ENCODE measurements at regions not wholly inside any gene's neighbourhood (a gene's known extent, or its start where the extent isn't known, plus 50 kb on each side); places are given as distances from the start of the nearest gene placed in this dataset.
"Not testable (repeated sequence)": the region's sequence is repeated elsewhere in the genome, so short reads cannot be mapped to it uniquely, and the experiment has no call there.

GRCh38 chr11:81960443-81960842 is 773.2 kb downstream of the FAM181B start:
- no peaks in the 10 kb centered on the region for H3K9me3 ChIP-seq (ENCODE audit: low read length)
- H3K4me3 ChIP-seq (ENCODE audit: low read depth, low read length, poor library complexity, severe bottlenecking): no peak overlapping the region
- intact Hi-C loops (cut with micrococcal nuclease; ENCODE audit: unreplicated experiment): loop anchor here (5.0 kb wide), 2 partner anchors 173 to 303 kb away; no protein-coding TSS in a partner anchor
- H4K20me1 ChIP-seq (ENCODE audit: insufficient read depth, low read length): no peaks in the 10 kb centered on the region
- H3K9me2 ChIP-seq (ENCODE audit: insufficient read depth, low read length): no peaks in the 10 kb centered on the region
- no TSS peak for BruUV-seq (replicated peaks)
- no peak overlapping the region for H3K4me2 ChIP-seq (ENCODE audit: low read length)
- H3K36me3 ChIP-seq (ENCODE audit: insufficient read depth, low read length): no peaks in the 10 kb centered on the region
- ChIA-PET POLR2A (no interaction called here), CTCF (ENCODE audit: unreplicated experiment) (no interaction called here)
- TF ChIP-seq EZH2phosphoT487 (IDR thresholded peaks at IDR 0.05; ENCODE audit: borderline replicate concordance, low read depth, low read length): no peak
- TF ChIP-seq CTCF (conservative IDR thresholded peaks at IDR 0.05; ENCODE audit: low read length): no peak
- H3K27ac ChIP-seq (ENCODE audit: low read depth, low read length, poor library complexity, severe bottlenecking): no peak overlapping the region
- H2AFZ ChIP-seq (ENCODE audit: low read length): no peak overlapping the region
- H3K4me1 ChIP-seq (ENCODE audit: insufficient read depth, low read length, poor library complexity, severe bottlenecking): no peaks in the 10 kb centered on the region
- DNase-seq (ENCODE audit: low spot score): no peak
- no peaks in the 10 kb centered on the region for H3K79me2 ChIP-seq (ENCODE audit: insufficient read depth, low read depth, low read length)

- POLR2A ChIA-PET: interaction anchor here (0.6 to 0.7 kb wide), 2 partner anchors 84 to 1273 kb away, joined by 3 read pairs; no protein-coding TSS in a partner anchor
- Histone ChIP-seq H3K36me3 (ENCODE audit: insufficient read depth, low read length) (no peaks in the 10 kb centered on the region), H3K9me2 (ENCODE audit: insufficient read depth, low read length) (no peaks in the 10 kb centered on the region), H3K79me2 (ENCODE audit: insufficient read depth, low read depth, low read length) (no peaks in the 10 kb centered on the region), H4K20me1 (ENCODE audit: insufficient read depth, low read length) (no peaks in the 10 kb centered on the region), H3K27ac (ENCODE audit: low read depth, low read length, poor library complexity, severe bottlenecking) (no peak overlapping the region), H3K4me3 (ENCODE audit: low read depth, low read length, poor library complexity, severe bottlenecking) (no peak overlapping the region), H3K9me3 (ENCODE audit: low read length) (no peaks in the 10 kb centered on the region), H2AFZ (ENCODE audit: low read length) (no peak overlapping the region), H3K4me2 (ENCODE audit: low read length) (no peak overlapping the region), H3K4me1 (ENCODE audit: insufficient read depth, low read length, poor library complexity, severe bottlenecking) (no peaks in the 10 kb centered on the region)
- CTCF ChIA-PET (ENCODE audit: unreplicated experiment): no interaction called here
- no peak for DNase-seq (ENCODE audit: low spot score)
- intact Hi-C loops (cut with micrococcal nuclease; ENCODE audit: unreplicated experiment): no loop called here
- BruUV-seq (replicated peaks): no TSS peak
- TF ChIP-seq EZH2phosphoT487 (IDR thresholded peaks at IDR 0.05; ENCODE audit: borderline replicate concordance, low read depth, low read length) (no peak), CTCF (conservative IDR thresholded peaks at IDR 0.05; ENCODE audit: low read length) (no peak)
Observed at GRCh38 chr11:81959341-81959740, 774.3 kb downstream of the FAM181B start.

- CTCF ChIA-PET (ENCODE audit: unreplicated experiment); H3K4me3 ChIP-seq (ENCODE audit: low read depth, low read length, poor library complexity, severe bottlenecking); H3K4me1 ChIP-seq (ENCODE audit: insufficient read depth, low read length, poor library complexity, severe bottlenecking); BruUV-seq (replicated peaks); DNase-seq (ENCODE audit: low spot score); H3K79me2 ChIP-seq (ENCODE audit: insufficient read depth, low read depth, low read length); H3K36me3 ChIP-seq (ENCODE audit: insufficient read depth, low read length); H3K4me2 ChIP-seq (ENCODE audit: low read length); H2AFZ ChIP-seq (ENCODE audit: low read length); intact Hi-C loops (cut with micrococcal nuclease; ENCODE audit: unreplicated experiment); H3K9me3 ChIP-seq (ENCODE audit: low read length); H3K9me2 ChIP-seq (ENCODE audit: insufficient read depth, low read length); H4K20me1 ChIP-seq (ENCODE audit: insufficient read depth, low read length); H3K27ac ChIP-seq (ENCODE audit: low read depth, low read length, poor library complexity, severe bottlenecking): not testable (repeated sequence)
- POLR2A ChIA-PET: interaction anchor here (0.7 kb wide), 2 partner anchors 256 to 276 kb away, joined by 3 to 5 read pairs; no protein-coding TSS in a partner anchor
Observed at GRCh38 chr11:81954301-81954700, 779.4 kb downstream of the FAM181B start.
